ENCODE measurements at regions not wholly inside any gene's neighbourhood (a gene's known extent, or its start where the extent isn't known, plus 50 kb on each side); places are given as distances from the start of the nearest gene placed in this dataset.

DNA sequence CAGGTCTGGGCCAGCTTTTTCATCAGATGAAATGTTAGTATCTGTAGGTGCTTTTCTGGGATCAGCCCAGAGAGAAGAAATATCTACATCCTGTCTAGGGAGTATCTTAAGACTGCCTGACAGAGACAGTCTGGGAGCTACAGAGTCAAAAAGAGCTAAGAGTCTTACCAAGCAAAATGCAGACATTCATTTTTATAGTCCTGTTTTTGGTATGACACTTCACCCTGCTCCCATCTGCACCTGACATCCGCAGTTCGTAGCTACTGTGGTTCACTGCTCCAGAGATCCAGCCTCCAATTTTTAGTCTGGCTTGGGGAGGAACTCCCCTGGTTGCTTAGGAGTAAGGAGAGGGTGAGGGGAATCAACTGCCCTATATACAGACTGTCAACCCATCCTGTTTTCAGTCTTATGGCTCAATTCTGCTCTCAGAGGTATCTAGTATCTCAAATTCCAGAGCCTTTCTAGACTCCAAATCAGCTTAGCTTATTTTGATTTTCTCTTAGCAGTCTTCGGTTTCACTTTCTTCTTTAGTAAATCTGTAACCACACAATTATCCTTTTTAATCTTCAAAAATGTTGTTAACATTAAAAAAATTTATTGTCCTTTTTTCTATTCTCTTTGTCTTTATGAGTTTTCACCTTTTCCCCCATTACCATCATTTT lies 97.8 kb downstream of the TMEM100 start:
- dilution Hi-C loops (cut with MboI; ENCODE audit: extremely low pct_ligation_motif_present, low sequenced_read_pairs) (no loop called here), intact Hi-C loops (cut with micrococcal nuclease) (loop anchor here (5.0 kb wide), 1 partner anchor 618 kb away; no protein-coding TSS in a partner anchor)
- TF ChIP-seq EZH2 (IDR thresholded peaks at IDR 0.05; ENCODE audit: borderline replicate concordance, low read depth, low read length, severe bottlenecking) (no peak), GATA2 (IDR thresholded peaks at IDR 0.05; ENCODE audit: insufficient read depth, insufficient read length, low read depth, low read length) (no peak), POLR2A (IDR thresholded peaks at IDR 0.05; ENCODE audit: low read depth, low read length) (no peak), POLR2AphosphoS5 (IDR thresholded peaks at IDR 0.05; ENCODE audit: insufficient read depth, low read depth, low read length) (no peak), MYC (IDR thresholded peaks at IDR 0.05; ENCODE audit: low read depth, low read length) (no peak), MAX (IDR thresholded peaks at IDR 0.05; ENCODE audit: insufficient read depth, insufficient read length) (no peak), FOS (IDR thresholded peaks at IDR 0.05; ENCODE audit: borderline replicate concordance, insufficient read depth, low read length) (no peak), JUN (IDR thresholded peaks at IDR 0.05; ENCODE audit: borderline replicate concordance, insufficient read depth, insufficient read length, low read depth) (no peak)
- TF ChIP-seq, protein P1, sequence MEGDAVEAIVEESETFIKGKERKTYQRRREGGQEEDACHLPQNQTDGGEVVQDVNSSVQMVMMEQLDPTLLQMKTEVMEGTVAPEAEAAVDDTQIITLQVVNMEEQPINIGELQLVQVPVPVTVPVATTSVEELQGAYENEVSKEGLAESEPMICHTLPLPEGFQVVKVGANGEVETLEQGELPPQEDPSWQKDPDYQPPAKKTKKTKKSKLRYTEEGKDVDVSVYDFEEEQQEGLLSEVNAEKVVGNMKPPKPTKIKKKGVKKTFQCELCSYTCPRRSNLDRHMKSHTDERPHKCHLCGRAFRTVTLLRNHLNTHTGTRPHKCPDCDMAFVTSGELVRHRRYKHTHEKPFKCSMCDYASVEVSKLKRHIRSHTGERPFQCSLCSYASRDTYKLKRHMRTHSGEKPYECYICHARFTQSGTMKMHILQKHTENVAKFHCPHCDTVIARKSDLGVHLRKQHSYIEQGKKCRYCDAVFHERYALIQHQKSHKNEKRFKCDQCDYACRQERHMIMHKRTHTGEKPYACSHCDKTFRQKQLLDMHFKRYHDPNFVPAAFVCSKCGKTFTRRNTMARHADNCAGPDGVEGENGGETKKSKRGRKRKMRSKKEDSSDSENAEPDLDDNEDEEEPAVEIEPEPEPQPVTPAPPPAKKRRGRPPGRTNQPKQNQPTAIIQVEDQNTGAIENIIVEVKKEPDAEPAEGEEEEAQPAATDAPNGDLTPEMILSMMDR (IDR thresholded peaks at IDR 0.05; ENCODE audit: extremely low read depth in 1 of 2, insufficient read depth in 1 of 2, low read depth in 1 of 2, low read length in 2 of 2), result no peak
- H3K4me3 ChIP-seq (replicated peaks in 1 of 3; ENCODE audit: insufficient read depth in 1 of 3, low read depth in 1 of 3, low read length in 3 of 3), result no peak overlapping the region
- no TSS peak for BruUV-seq (replicated peaks)
- H2AFZ ChIP-seq (ENCODE audit: low read depth, low read length), result no peak overlapping the region
- H3K36me3 ChIP-seq (ENCODE audit: control insufficient read depth in 2 of 2, extremely low read depth in 1 of 2, insufficient read depth in 2 of 2, low read length in 2 of 2), result no peaks in the 10 kb centered on the region
- no peaks in the 10 kb centered on the region for H4K20me1 ChIP-seq (replicated peaks; ENCODE audit: control insufficient read depth, extremely low read depth, insufficient read depth, low read length)
- no peak overlapping the region for H3K27ac ChIP-seq (ENCODE audit: insufficient read depth, low read depth, low read length)
- peaks cover 4% of the 10 kb centered on the region for H3K4me1 ChIP-seq (ENCODE audit: control insufficient read depth, extremely low read depth, insufficient read depth, low read length)
- no peak overlapping the region for H3K9ac ChIP-seq (replicated peaks; ENCODE audit: extremely low read depth, insufficient read depth, low read length)
- H3K27me3 ChIP-seq (ENCODE audit: control insufficient read depth in 2 of 2, insufficient read depth in 2 of 2, low read length in 2 of 2), result no peaks in the 10 kb centered on the region
- no peak overlapping the region for H3K4me2 ChIP-seq (ENCODE audit: insufficient read depth, low read length)
- H3K79me2 ChIP-seq (ENCODE audit: control insufficient read depth, insufficient read depth, low read length), result no peaks in the 10 kb centered on the region
- H3K9me1 ChIP-seq (replicated peaks; ENCODE audit: control insufficient read depth, extremely low read depth, insufficient read depth, low read length), result no peaks in the 10 kb centered on the region
- FAIRE-seq (no peak), DNase-seq (ENCODE audit: low read depth, low spot score) (no peak)
- ChIA-PET POLR2A (no interaction called here), CTCF (interaction anchor here (1.0 to 2.6 kb wide), 3 partner anchors 9 to 23 kb away, joined by 3 to 10 read pairs (median 3); no protein-coding TSS in a partner anchor)
- H3K9me3 ChIP-seq (replicated peaks; ENCODE audit: control insufficient read depth, insufficient read depth, low read length), result no peaks in the 10 kb centered on the region
